Immature natural killer cell (primary cell): ENCODE measurements at regions not wholly inside any gene's neighbourhood (a gene's known extent, or its start where the extent isn't known, plus 50 kb on each side); places are given as distances from the start of the nearest gene placed in this dataset.
A peak's percentile ranks its signal among the peaks of the same experiment; 100 is the strongest.
"Not testable (repeated sequence)": the region's sequence is repeated elsewhere in the genome, so short reads cannot be mapped to it uniquely, and the experiment has no call there.

Experiments used
- DNase-seq, 3 donors: peaks; one replicate each; pipeline ENCODE4 v3.0.0; 2022; ENCODE audit warnings: mixed read lengths in 1 of 3
- H3K27ac Mint-ChIP-seq, 6 donors: one replicate each; pipeline ENCODE4 v1.8.0; 2020; ENCODE audit warnings: mixed read lengths in 6 of 6, mild to moderate bottlenecking in 5 of 6, inconsistent platforms in 4 of 6, moderate library complexity in 3 of 6
- H3K27me3 Mint-ChIP-seq, 3 donors: one replicate each; pipeline ENCODE4 v1.8.0; 2020 to 2021; ENCODE audit warnings: low read depth in 3 of 3, mild to moderate bottlenecking in 3 of 3, mixed read lengths in 3 of 3, moderate library complexity in 3 of 3, inconsistent platforms in 1 of 3
- H3K36me3 Mint-ChIP-seq, 3 donors: one replicate each; pipeline ENCODE4 v1.8.0; 2020; ENCODE audit warnings: mixed read lengths in 3 of 3, inconsistent platforms in 2 of 3, mild to moderate bottlenecking in 2 of 3
- H3K4me1 Mint-ChIP-seq, 2 donors: one replicate each; pipeline ENCODE4 v1.8.0; 2020; ENCODE audit warnings: inconsistent platforms in 2 of 2, mild to moderate bottlenecking in 2 of 2, mixed read lengths in 2 of 2, moderate library complexity in 1 of 2
- H3K4me3 Mint-ChIP-seq, 5 donors: one replicate each; pipeline ENCODE4 v1.8.0; 2020; ENCODE audit warnings: mild to moderate bottlenecking in 5 of 5, mixed read lengths in 5 of 5, inconsistent platforms in 3 of 5, moderate library complexity in 3 of 5
- H3K9me3 Mint-ChIP-seq, 6 donors: one replicate each; pipeline ENCODE4 v1.8.0; 2020; ENCODE audit warnings: mild to moderate bottlenecking in 6 of 6, mixed read lengths in 6 of 6, inconsistent platforms in 4 of 6, moderate library complexity in 3 of 6

- Mint-ChIP-seq H3K4me3 (no peak overlapping the region), H3K9me3 (no peaks in the 10 kb centered on the region), H3K36me3 (peaks cover 0 to 4% (median 0%) of the 10 kb centered on the region in 3 donors), H3K27me3 (peaks cover 2 to 3% (median 2%) of the 10 kb centered on the region in 3 donors), H3K4me1 (peaks cover 34 to 43% of the 10 kb centered on the region in 2 donors), H3K27ac (no peak overlapping the region)
- DNase-seq, result no peak
These were observed 164.5 kb downstream of the CRYBB2 start for GRCh38 chr22:25383892-25384291.

- no peak overlapping the region for H3K4me3 Mint-ChIP-seq
- no peaks in the 10 kb centered on the region for H3K36me3 Mint-ChIP-seq
- H3K9me3 Mint-ChIP-seq, result no peaks in the 10 kb centered on the region
- no peak for DNase-seq
- peaks cover 2 to 3% (median 2%) of the 10 kb centered on the region in 3 donors for H3K27me3 Mint-ChIP-seq
- peak overlapping the region in 1 of 6 donors; percentile 53 for H3K27ac Mint-ChIP-seq
- H3K4me1 Mint-ChIP-seq, result peaks cover 48 to 55% of the 10 kb centered on the region in 2 donors
These were observed 167.1 kb downstream of the CRYBB2 start for GRCh38 chr22:25386538-25386884.

- Mint-ChIP-seq H3K27ac (peak overlapping the region in 3 of 6 donors; percentile 16 to 63 (median 38)), H3K9me3 (no peaks in the 10 kb centered on the region), H3K27me3 (peaks cover 0 to 2% (median 0%) of the 10 kb centered on the region in 3 donors), H3K4me1 (peaks cover 51 to 57% of the 10 kb centered on the region in 2 donors), H3K4me3 (peak overlapping the region; percentile 36 to 75 (median 66)), H3K36me3 (no peaks in the 10 kb centered on the region)
- DNase-seq, result no peak
These were observed 169.0 kb downstream of the CRYBB2 start for GRCh38 chr22:25388415-25388814.

GRCh38 chr22:25388866-25389540 is 169.6 kb downstream of the CRYBB2 start:
- H3K27ac Mint-ChIP-seq, result peak overlapping the region in 4 of 6 donors; percentile 16 to 67 (median 50)
- no peaks in the 10 kb centered on the region for H3K9me3 Mint-ChIP-seq
- peak in 2 of 3 donors; percentile 19 to 28 for DNase-seq
- H3K36me3 Mint-ChIP-seq, result no peaks in the 10 kb centered on the region
- H3K4me1 Mint-ChIP-seq, result peaks cover 51 to 57% of the 10 kb centered on the region in 2 donors
- peaks cover 0 to under 1% (median 0%) of the 10 kb centered on the region in 3 donors for H3K27me3 Mint-ChIP-seq
- peak overlapping the region; percentile 36 to 75 (median 66) for H3K4me3 Mint-ChIP-seq

GRCh38 chr22:25389541-25389919 is 170.1 kb downstream of the CRYBB2 start:
- Mint-ChIP-seq H3K4me1 (peaks cover 51 to 57% of the 10 kb centered on the region in 2 donors), H3K27me3 (no peaks in the 10 kb centered on the region), H3K27ac (peak overlapping the region in 1 of 6 donors; percentile 50), H3K36me3 (no peaks in the 10 kb centered on the region), H3K4me3 (peak overlapping the region in 1 of 5 donors; percentile 66), H3K9me3 (no peaks in the 10 kb centered on the region)
- no peak for DNase-seq

GRCh38 chr22:25390297-25391240 is 171.1 kb downstream of the CRYBB2 start:
- Mint-ChIP-seq H3K4me3 (no peak overlapping the region), H3K27me3 (peaks cover 0 to 2% (median 0%) of the 10 kb centered on the region in 3 donors), H3K27ac (no peak overlapping the region), H3K36me3 (no peaks in the 10 kb centered on the region), H3K4me1 (peaks cover 52 to 54% of the 10 kb centered on the region in 2 donors), H3K9me3 (no peaks in the 10 kb centered on the region)
- DNase-seq, result no peak

GRCh38 chr22:25392584-25392983 is 171.9 kb upstream of the GRK3 start:
- no peak overlapping the region for H3K27ac Mint-ChIP-seq
- no peak for DNase-seq
- peaks cover 0 to 2% (median 0%) of the 10 kb centered on the region in 3 donors for H3K27me3 Mint-ChIP-seq
- H3K36me3 Mint-ChIP-seq, result no peaks in the 10 kb centered on the region
- peaks cover 44 to 51% of the 10 kb centered on the region in 2 donors for H3K4me1 Mint-ChIP-seq
- H3K9me3 Mint-ChIP-seq, result no peaks in the 10 kb centered on the region
- H3K4me3 Mint-ChIP-seq, result no peak overlapping the region

- Mint-ChIP-seq H3K4me1 (peaks cover 40 to 50% of the 10 kb centered on the region in 2 donors), H3K27me3 (peaks cover 0 to 2% (median 0%) of the 10 kb centered on the region in 3 donors), H3K36me3 (no peaks in the 10 kb centered on the region), H3K9me3 (no peaks in the 10 kb centered on the region), H3K27ac (no peak overlapping the region), H3K4me3 (no peak overlapping the region)
- DNase-seq, result no peak
These were observed 171.2 kb upstream of the GRK3 start for GRCh38 chr22:25393121-25393805.

GRCh38 chr22:25395468-25395867 is 169.0 kb upstream of the GRK3 start:
- H3K4me3 Mint-ChIP-seq, result no peak overlapping the region
- DNase-seq, result no peak
- no peaks in the 10 kb centered on the region for H3K36me3 Mint-ChIP-seq
- H3K4me1 Mint-ChIP-seq, result peaks cover 26 to 35% of the 10 kb centered on the region in 2 donors
- no peak overlapping the region for H3K27ac Mint-ChIP-seq
- H3K9me3 Mint-ChIP-seq, result no peaks in the 10 kb centered on the region
- peaks cover 0 to 2% (median 0%) of the 10 kb centered on the region in 3 donors for H3K27me3 Mint-ChIP-seq

- no peaks in the 10 kb centered on the region for H3K9me3 Mint-ChIP-seq
- no peak overlapping the region for H3K27ac Mint-ChIP-seq
- H3K27me3 Mint-ChIP-seq, result peaks cover 0 to 2% (median 0%) of the 10 kb centered on the region in 3 donors
- H3K36me3 Mint-ChIP-seq, result no peaks in the 10 kb centered on the region
- peaks cover 26 to 35% of the 10 kb centered on the region in 2 donors for H3K4me1 Mint-ChIP-seq
- DNase-seq, result no peak
- no peak overlapping the region for H3K4me3 Mint-ChIP-seq
These were observed 168.6 kb upstream of the GRK3 start for GRCh38 chr22:25395915-25396314.

- Mint-ChIP-seq H3K27ac (peak overlapping the region in 2 of 6 donors; percentile 12 to 54), H3K9me3 (no peaks in the 10 kb centered on the region), H3K36me3 (no peaks in the 10 kb centered on the region), H3K27me3 (peaks cover 0 to 2% (median 0%) of the 10 kb centered on the region in 3 donors), H3K4me1 (peaks cover 29 to 37% of the 10 kb centered on the region in 2 donors), H3K4me3 (no peak overlapping the region)
- no peak for DNase-seq
These were observed 167.8 kb upstream of the GRK3 start for GRCh38 chr22:25396615-25397200.

- no peak overlapping the region for H3K27ac Mint-ChIP-seq
- no peak for DNase-seq
- H3K4me1 Mint-ChIP-seq, result peaks cover 32 to 38% of the 10 kb centered on the region in 2 donors
- no peaks in the 10 kb centered on the region for H3K36me3 Mint-ChIP-seq
- no peaks in the 10 kb centered on the region for H3K9me3 Mint-ChIP-seq
- H3K27me3 Mint-ChIP-seq, result peaks cover 0 to 2% (median 0%) of the 10 kb centered on the region in 3 donors
- peak overlapping the region in 2 of 5 donors; percentile 4 to 41 for H3K4me3 Mint-ChIP-seq
These were observed 166.9 kb upstream of the GRK3 start for GRCh38 chr22:25397616-25398015.

- H3K4me1 Mint-ChIP-seq, result peaks cover 40 to 48% of the 10 kb centered on the region in 2 donors
- DNase-seq, H3K9me3 Mint-ChIP-seq, H3K27me3 Mint-ChIP-seq, H3K4me3 Mint-ChIP-seq, H3K27ac Mint-ChIP-seq, H3K36me3 Mint-ChIP-seq: not testable (repeated sequence)
These were observed 165.8 kb upstream of the GRK3 start for GRCh38 chr22:25398591-25399062.
